ENCODE measurements at regions not wholly inside any gene's neighbourhood (a gene's known extent, or its start where the extent isn't known, plus 50 kb on each side); places are given as distances from the start of the nearest gene placed in this dataset.

DNA sequence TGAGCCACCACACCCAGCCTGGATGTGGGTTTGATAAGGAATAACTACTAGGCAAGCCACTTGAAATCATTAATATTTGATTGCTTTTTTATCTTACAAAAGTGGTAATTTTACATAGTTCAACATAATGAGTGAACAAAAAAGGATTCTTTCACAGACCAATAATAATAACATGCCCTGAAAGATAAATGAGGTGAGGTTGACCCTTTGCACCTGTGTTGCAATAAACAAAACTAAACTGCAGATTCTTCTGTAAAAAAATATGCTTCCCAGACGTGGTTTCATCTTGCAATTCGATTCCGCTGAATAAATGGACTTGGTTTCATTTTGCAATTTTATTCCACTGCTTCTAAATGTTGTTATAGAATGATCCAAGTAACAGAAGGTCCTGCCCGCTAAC, 1514.9 kb upstream of the TMEM132C start:
- TF ChIP-seq TCF12 (IDR thresholded peaks at IDR 0.05; ENCODE audit: low read depth, low read length) (no peak), PHF8 (conservative IDR thresholded peaks at IDR 0.05; ENCODE audit: low read depth, low read length) (no peak)
